Gastroesophageal sphincter (tissue), 4 donors: ENCODE measurements at regions not wholly inside any gene's neighbourhood (a gene's known extent, or its start where the extent isn't known, plus 50 kb on each side); places are given as distances from the start of the nearest gene placed in this dataset.

Source experiments
- ATAC-seq: fragments of 150-250 bp; one replicate; pipeline ENCODE4 v1.9.1; 2016; ENCODE audit warnings: mild to moderate bottlenecking, moderate library complexity
- H3K27ac ChIP-seq, 4 donors: fragments of 200-600 bp; sonication (generic) in 3 of 4; 1 replicate in 3 of 4; 2 replicates in 1 of 4; pipeline ENCODE4 v1.5.1; 2016 to 2019
- H3K27me3 ChIP-seq: fragments of 200-600 bp; sonication (generic); one replicate; pipeline ENCODE4 v1.5.1; 2019
- H3K36me3 ChIP-seq, 2 donors: fragments of 200-600 bp; sonication (generic); one replicate each; pipeline ENCODE4 v1.5.1; 2019; ENCODE audit warnings: control low read depth in 1 of 2
- H3K4me1 ChIP-seq, 3 donors: fragments of 200-600 bp; sonication (generic); 1 replicate in 2 of 3; 2 replicates in 1 of 3; pipeline ENCODE4 v1.5.1; 2016 to 2019; ENCODE audit warnings: control low read depth in 2 of 3
- H3K4me3 ChIP-seq, 2 donors: fragments of 200-600 bp; sonication (generic); one replicate each; pipeline ENCODE4 v1.5.1; 2019; ENCODE audit warnings: mild to moderate bottlenecking in 1 of 2, moderate library complexity in 1 of 2
- H3K9me3 ChIP-seq, 3 donors: fragments of 200-600 bp; sonication (generic); one replicate each; pipeline ENCODE4 v1.5.1; 2017 to 2019; ENCODE audit warnings: control low read depth in 2 of 3
- CTCF ChIP-seq, 4 experiments: fragments of 200-600 bp in 2 of 4; fragments of 450-650 bp in 2 of 4; sonication (generic) in 1 of 4; IDR thresholded peaks; one replicate each; pipeline ENCODE4 v1.5.1; 2017 to 2019; ENCODE audit warnings: antibody characterized with exemption in 4 of 4, mild to moderate bottlenecking in 2 of 4, moderate library complexity in 2 of 4
- EP300 ChIP-seq: sonication (generic); formaldehyde crosslinking; IDR thresholded peaks from one replicate; pipeline ENCODE4 v1.6.1; 2017; ENCODE audit warnings: antibody characterized with exemption, mild to moderate bottlenecking
- POLR2A ChIP-seq, 2 donors: fragments of 450-650 bp; IDR thresholded peaks; one replicate each; pipeline ENCODE4 v1.6.1; 2017; ENCODE audit warnings: antibody characterized with exemption in 2 of 2, mild to moderate bottlenecking in 2 of 2, moderate library complexity in 1 of 2
- POLR2AphosphoS5 ChIP-seq: sonication (generic); formaldehyde crosslinking; IDR thresholded peaks from one replicate; pipeline ENCODE4 v1.6.1; 2017; ENCODE audit warnings: antibody characterized with exemption
- WGBS, 2 donors: methylation state at CpG; one replicate each; pipeline ENCODE4 v1.1.5; 2018; ENCODE audit warnings: low coverage in 1 of 2; 5-methylcytosine and 5-hydroxymethylcytosine counted together

GRCh38 chr15:79208179-79208578 lies 74.3 kb upstream of the ANKRD34C start:
- WGBS, 2 donors, result 32 to 100% methylated on average over 1 to 3 of the region's 3 CpGs
- Histone ChIP-seq H3K9me3 (no peaks in the 10 kb centered on the region), H3K4me1 (no peaks in the 10 kb centered on the region), H3K4me3 (no peak overlapping the region), H3K27ac (no peak overlapping the region), H3K36me3 (no peaks in the 10 kb centered on the region), H3K27me3 (peaks cover 85% of the 10 kb centered on the region)
- ATAC-seq, result no peak
- TF ChIP-seq POLR2A (IDR thresholded peaks at IDR 0.05) (no peak), POLR2AphosphoS5 (no peak), CTCF (IDR thresholded peaks at IDR 0.05) (no peak), EP300 (no peak)

GRCh38 chr15:79206940-79207339 lies 75.6 kb upstream of the ANKRD34C start:
- no peak overlapping the region for H3K4me3 ChIP-seq
- no peak for TF ChIP-seq POLR2A (IDR thresholded peaks at IDR 0.05)
- TF ChIP-seq POLR2AphosphoS5, result no peak
- no peak for TF ChIP-seq EP300
- TF ChIP-seq CTCF (IDR thresholded peaks at IDR 0.05), result no peak
- H3K27ac ChIP-seq, result no peak overlapping the region
- 17 to 47% methylated on average over 1 to 2 of the region's 2 CpGs for WGBS, 2 donors
- H3K4me1 ChIP-seq, result no peaks in the 10 kb centered on the region
- no peaks in the 10 kb centered on the region for H3K36me3 ChIP-seq
- H3K27me3 ChIP-seq, result peaks cover 73% of the 10 kb centered on the region
- H3K9me3 ChIP-seq, result no peaks in the 10 kb centered on the region
- ATAC-seq, result no peak

GRCh38 chr15:79204886-79205675 lies 77.4 kb upstream of the ANKRD34C start:
- TF ChIP-seq CTCF (IDR thresholded peaks at IDR 0.05) (no peak), POLR2AphosphoS5 (no peak), POLR2A (IDR thresholded peaks at IDR 0.05) (no peak)
- no peak overlapping the region for H3K4me3 ChIP-seq
- no peaks in the 10 kb centered on the region for H3K36me3 ChIP-seq
- peaks cover 60% of the 10 kb centered on the region for H3K27me3 ChIP-seq
- H3K27ac ChIP-seq, result no peak overlapping the region
- ATAC-seq, result no peak
- WGBS, 2 donors, result 50 to 65% methylated on average over 6 to 9 of the region's 16 CpGs
- H3K9me3 ChIP-seq, result no peaks in the 10 kb centered on the region
- no peaks in the 10 kb centered on the region for H3K4me1 ChIP-seq

- no peak for ATAC-seq
- Histone ChIP-seq H3K9me3 (no peaks in the 10 kb centered on the region), H3K36me3 (no peaks in the 10 kb centered on the region), H3K4me1 (no peaks in the 10 kb centered on the region), H3K27ac (no peak overlapping the region), H3K4me3 (no peak overlapping the region), H3K27me3 (peaks cover 36% of the 10 kb centered on the region)
- whole genome bisulfite sequencing, 2 donors, result no CpG with 5 or more reads among the region's 6 CpGs
- TF ChIP-seq EP300, result no peak
- TF ChIP-seq POLR2AphosphoS5, result no peak
- TF ChIP-seq POLR2A (IDR thresholded peaks at IDR 0.05), result no peak
- no peak for TF ChIP-seq CTCF (IDR thresholded peaks at IDR 0.05)
These were observed 84.1 kb upstream of the ANKRD34C start for GRCh38 chr15:79198461-79198860.

GRCh38 chr15:79197285-79197684 lies 85.2 kb upstream of the ANKRD34C start:
- no peaks in the 10 kb centered on the region for H3K36me3 ChIP-seq
- ATAC-seq, result no peak
- H3K4me3 ChIP-seq, result no peak overlapping the region
- WGBS, 2 donors, result 24 to 53% methylated on average over 3 to 7 of the region's 7 CpGs
- no peaks in the 10 kb centered on the region for H3K4me1 ChIP-seq
- H3K9me3 ChIP-seq, result no peaks in the 10 kb centered on the region
- peaks cover 46% of the 10 kb centered on the region for H3K27me3 ChIP-seq
- TF ChIP-seq POLR2AphosphoS5, result no peak
- TF ChIP-seq POLR2A (IDR thresholded peaks at IDR 0.05), result no peak
- no peak for TF ChIP-seq EP300
- TF ChIP-seq CTCF (IDR thresholded peaks at IDR 0.05), result no peak
- no peak overlapping the region for H3K27ac ChIP-seq
